GM23338 (cell line): ENCODE measurements at regions not wholly inside any gene's neighbourhood (a gene's known extent, or its start where the extent isn't known, plus 50 kb on each side); places are given as distances from the start of the nearest gene placed in this dataset.

ENCODE experiments used
- ATAC-seq: fragments of 200-7000 bp; cut with Tn5 transposase; 3 replicates; pipeline ENCODE4 v1.9.1; 2020
- DNase-seq: peaks from one replicate; pipeline ENCODE4 v3.0.0-alpha.2; 2015; ENCODE audit warnings: low spot score
- H2AFZ ChIP-seq: fragments of 200-600 bp; sonication (generic); 2 replicates; pipeline ENCODE4 v1.8.0; 2016; ENCODE audit warnings: antibody characterized with exemption, mild to moderate bottlenecking, moderate library complexity
- H3F3A ChIP-seq: fragments of 200-600 bp; sonication (generic); replicated peaks from 2 replicates; pipeline ENCODE4 v1.8.0; 2017; ENCODE audit warnings: antibody characterized with exemption, mixed run types, low read depth
- H3K27ac ChIP-seq: fragments of 200-600 bp; sonication (generic); 2 replicates; pipeline ENCODE4 v1.6.1; 2016; ENCODE audit warnings: low read depth
- H3K27me3 ChIP-seq: fragments of 200-600 bp; sonication (generic); 2 replicates; pipeline ENCODE4 v1.8.0; 2016; ENCODE audit warnings: mild to moderate bottlenecking, mixed run types, moderate library complexity; ENCODE audit not compliant: insufficient read depth
- H3K36me3 ChIP-seq: fragments of 200-600 bp; sonication (generic); 2 replicates; pipeline ENCODE4 v1.8.0; 2016; ENCODE audit warnings: mild to moderate bottlenecking; ENCODE audit not compliant: insufficient read depth
- H3K4me1 ChIP-seq: fragments of 200-600 bp; sonication (generic); 2 replicates; pipeline ENCODE4 v1.8.0; 2016; ENCODE audit warnings: mild to moderate bottlenecking, moderate library complexity; ENCODE audit not compliant: insufficient read depth
- H3K4me2 ChIP-seq: fragments of 200-600 bp; sonication (generic); 2 replicates; pipeline ENCODE4 v1.7.1; 2017; ENCODE audit warnings: mixed run types
- H3K4me3 ChIP-seq: fragments of 200-600 bp; sonication (generic); 2 replicates; pipeline ENCODE4 v1.6.1; 2016; ENCODE audit warnings: mixed run types
- H3K79me2 ChIP-seq: fragments of 200-600 bp; sonication (generic); replicated peaks from 2 replicates; pipeline ENCODE4 v1.8.0; 2017; ENCODE audit warnings: mild to moderate bottlenecking; ENCODE audit not compliant: insufficient read depth
- H3K9me2 ChIP-seq: fragments of 200-600 bp; sonication (generic); 2 replicates; pipeline ENCODE4 v1.8.0; 2017; ENCODE audit not compliant: insufficient read depth
- H4K20me1 ChIP-seq: fragments of 200-600 bp; sonication (generic); replicated peaks from 2 replicates; pipeline ENCODE4 v1.8.0; 2017; ENCODE audit warnings: mild to moderate bottlenecking; ENCODE audit not compliant: insufficient read depth
- H3K27ac Mint-ChIP-seq: 2 replicates; pipeline ENCODE4 v1.8.0; 2020; ENCODE audit warnings: inconsistent platforms, mild to moderate bottlenecking, moderate library complexity, mixed read lengths
- H3K27me3 Mint-ChIP-seq: 3 replicates; pipeline ENCODE4 v1.8.0; 2022; ENCODE audit warnings: low read depth, mild to moderate bottlenecking, moderate library complexity, mixed read lengths, inconsistent platforms; ENCODE audit not compliant: insufficient read depth, poor library complexity
- H3K36me3 Mint-ChIP-seq: 3 replicates; pipeline ENCODE4 v1.8.0; 2021; ENCODE audit warnings: low read depth, mild to moderate bottlenecking, inconsistent platforms, moderate library complexity, mixed read lengths
- H3K4me1 Mint-ChIP-seq: 3 replicates; pipeline ENCODE4 v1.8.0; 2020; ENCODE audit warnings: mild to moderate bottlenecking, inconsistent platforms, mixed read lengths
- H3K4me3 Mint-ChIP-seq: 3 replicates; pipeline ENCODE4 v1.8.0; 2021; ENCODE audit warnings: moderate library complexity, mild to moderate bottlenecking, inconsistent platforms, mixed read lengths
- H3K9me3 Mint-ChIP-seq: 3 replicates; pipeline ENCODE4 v1.8.0; 2020; ENCODE audit warnings: moderate library complexity, mild to moderate bottlenecking, inconsistent platforms, mixed read lengths
- EZH2 ChIP-seq: fragments of 200-600 bp; sonication (generic); IDR thresholded peaks from one replicate; pipeline ENCODE4 v1.8.0; 2017; ENCODE audit warnings: antibody characterized with exemption, mild to moderate bottlenecking, low read depth; ENCODE audit not compliant: unreplicated experiment
- NANOG ChIP-seq: IDR thresholded peaks from 2 replicates; pipeline ENCODE4 v1.6.1; 2016; ENCODE audit warnings: antibody characterized with exemption, borderline replicate concordance
- POLR2AphosphoS5 ChIP-seq: IDR thresholded peaks from 2 replicates; pipeline ENCODE4 v1.6.1; 2016; ENCODE audit warnings: antibody characterized with exemption, low read depth
- STAT1 ChIP-seq: IDR thresholded peaks from one replicate; pipeline ENCODE4 v1.6.1; 2016; ENCODE audit warnings: antibody characterized with exemption; ENCODE audit not compliant: unreplicated experiment
- ZNF331 ChIP-seq: fragments of 250-450 bp; sonication (Bioruptor Pico); IDR thresholded peaks from 2 replicates; pipeline ENCODE4 v1.5.0; 2020; ENCODE audit warnings: low read depth, mild to moderate bottlenecking, moderate library complexity
- TF ChIP-seq, protein P1 (sequence below), 2 experiments: fragments of 200-600 bp in 1 of 2; sonication (generic) in 1 of 2; conservative IDR thresholded peaks; 2 replicates each; pipeline versions ENCODE4 v1.5.1 to v1.6.1; 2016 to 2017; ENCODE audit warnings: antibody characterized with exemption in 2 of 2, low read depth in 2 of 2, mild to moderate bottlenecking in 2 of 2, moderate library complexity in 1 of 2
- TF ChIP-seq, protein P2 (sequence below): IDR thresholded peaks from one replicate; pipeline ENCODE4 v1.6.1; 2018; ENCODE audit warnings: antibody characterized with exemption; ENCODE audit not compliant: unreplicated experiment
- TF ChIP-seq, protein P3 (sequence below): fragments of 250-450 bp; sonication (Bioruptor Pico); IDR thresholded peaks from 2 replicates; pipeline ENCODE4 v1.5.0; 2020; ENCODE audit warnings: mild to moderate bottlenecking, moderate library complexity

DNA sequence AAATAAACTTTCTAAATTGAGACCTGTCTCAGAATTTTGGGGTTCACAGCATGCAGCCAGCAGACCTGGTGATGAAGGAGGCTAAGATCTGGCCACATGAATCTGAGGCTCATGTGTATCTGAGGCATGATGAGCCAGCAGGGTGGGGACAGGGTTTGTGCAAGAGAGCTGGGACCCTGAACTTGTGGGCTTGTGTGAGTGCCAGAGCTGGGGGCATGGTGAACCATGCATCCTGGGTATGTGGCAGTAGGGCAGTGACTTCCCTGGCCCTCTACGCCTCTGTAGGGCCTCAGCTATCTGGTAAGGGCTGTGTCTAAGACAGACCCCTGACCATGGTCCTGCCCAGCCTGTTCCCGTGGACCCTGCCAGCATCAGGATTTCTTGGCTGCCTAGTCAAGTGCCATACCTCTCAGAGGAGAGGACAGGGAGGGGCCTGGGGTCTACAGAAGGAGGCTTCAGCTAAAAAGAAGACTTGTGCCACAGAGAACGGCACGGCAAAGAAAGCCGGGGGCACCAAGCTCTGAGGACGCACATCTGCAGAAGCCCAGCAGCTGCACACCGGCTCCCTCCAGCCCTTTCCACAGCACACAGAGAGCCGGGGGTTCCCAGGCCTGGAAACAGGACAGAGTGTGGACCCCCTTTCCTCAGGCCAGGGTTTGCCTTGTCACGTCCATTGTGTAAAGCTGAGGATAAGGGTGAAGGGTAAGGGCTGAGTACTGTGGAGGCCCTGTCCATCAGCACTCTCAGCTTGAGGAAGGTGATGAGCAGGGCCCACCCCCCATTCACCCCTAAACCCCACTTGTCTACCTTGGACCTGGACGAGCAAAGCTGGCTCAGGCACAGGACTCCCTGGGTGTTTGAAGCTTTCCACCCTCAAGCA, 130.1 kb downstream of the MRPL36 start:
- H3K9me3 Mint-ChIP-seq: peaks cover 3% of the 10 kb centered on the region; the same call in 2 of the 3 replicates
- H3K4me2 ChIP-seq: no peak overlapping the region
- no peak overlapping the region for H2AFZ ChIP-seq
- H3K27ac ChIP-seq: no peak overlapping the region
- peaks cover 5% of the 10 kb centered on the region; the same call in 1 of the 2 replicates for H3K9me2 ChIP-seq
- H3K36me3 ChIP-seq: no peaks in the 10 kb centered on the region
- no peak overlapping the region for H3K4me3 ChIP-seq
- TF ChIP-seq STAT1: no peak
- TF ChIP-seq, protein P1, sequence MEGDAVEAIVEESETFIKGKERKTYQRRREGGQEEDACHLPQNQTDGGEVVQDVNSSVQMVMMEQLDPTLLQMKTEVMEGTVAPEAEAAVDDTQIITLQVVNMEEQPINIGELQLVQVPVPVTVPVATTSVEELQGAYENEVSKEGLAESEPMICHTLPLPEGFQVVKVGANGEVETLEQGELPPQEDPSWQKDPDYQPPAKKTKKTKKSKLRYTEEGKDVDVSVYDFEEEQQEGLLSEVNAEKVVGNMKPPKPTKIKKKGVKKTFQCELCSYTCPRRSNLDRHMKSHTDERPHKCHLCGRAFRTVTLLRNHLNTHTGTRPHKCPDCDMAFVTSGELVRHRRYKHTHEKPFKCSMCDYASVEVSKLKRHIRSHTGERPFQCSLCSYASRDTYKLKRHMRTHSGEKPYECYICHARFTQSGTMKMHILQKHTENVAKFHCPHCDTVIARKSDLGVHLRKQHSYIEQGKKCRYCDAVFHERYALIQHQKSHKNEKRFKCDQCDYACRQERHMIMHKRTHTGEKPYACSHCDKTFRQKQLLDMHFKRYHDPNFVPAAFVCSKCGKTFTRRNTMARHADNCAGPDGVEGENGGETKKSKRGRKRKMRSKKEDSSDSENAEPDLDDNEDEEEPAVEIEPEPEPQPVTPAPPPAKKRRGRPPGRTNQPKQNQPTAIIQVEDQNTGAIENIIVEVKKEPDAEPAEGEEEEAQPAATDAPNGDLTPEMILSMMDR (conservative IDR thresholded peaks at IDR 0.05; ENCODE audit: low read depth in 2 of 2): no peak
- TF ChIP-seq NANOG: no peak
- no peak for TF ChIP-seq EZH2
- TF ChIP-seq, protein P2, sequence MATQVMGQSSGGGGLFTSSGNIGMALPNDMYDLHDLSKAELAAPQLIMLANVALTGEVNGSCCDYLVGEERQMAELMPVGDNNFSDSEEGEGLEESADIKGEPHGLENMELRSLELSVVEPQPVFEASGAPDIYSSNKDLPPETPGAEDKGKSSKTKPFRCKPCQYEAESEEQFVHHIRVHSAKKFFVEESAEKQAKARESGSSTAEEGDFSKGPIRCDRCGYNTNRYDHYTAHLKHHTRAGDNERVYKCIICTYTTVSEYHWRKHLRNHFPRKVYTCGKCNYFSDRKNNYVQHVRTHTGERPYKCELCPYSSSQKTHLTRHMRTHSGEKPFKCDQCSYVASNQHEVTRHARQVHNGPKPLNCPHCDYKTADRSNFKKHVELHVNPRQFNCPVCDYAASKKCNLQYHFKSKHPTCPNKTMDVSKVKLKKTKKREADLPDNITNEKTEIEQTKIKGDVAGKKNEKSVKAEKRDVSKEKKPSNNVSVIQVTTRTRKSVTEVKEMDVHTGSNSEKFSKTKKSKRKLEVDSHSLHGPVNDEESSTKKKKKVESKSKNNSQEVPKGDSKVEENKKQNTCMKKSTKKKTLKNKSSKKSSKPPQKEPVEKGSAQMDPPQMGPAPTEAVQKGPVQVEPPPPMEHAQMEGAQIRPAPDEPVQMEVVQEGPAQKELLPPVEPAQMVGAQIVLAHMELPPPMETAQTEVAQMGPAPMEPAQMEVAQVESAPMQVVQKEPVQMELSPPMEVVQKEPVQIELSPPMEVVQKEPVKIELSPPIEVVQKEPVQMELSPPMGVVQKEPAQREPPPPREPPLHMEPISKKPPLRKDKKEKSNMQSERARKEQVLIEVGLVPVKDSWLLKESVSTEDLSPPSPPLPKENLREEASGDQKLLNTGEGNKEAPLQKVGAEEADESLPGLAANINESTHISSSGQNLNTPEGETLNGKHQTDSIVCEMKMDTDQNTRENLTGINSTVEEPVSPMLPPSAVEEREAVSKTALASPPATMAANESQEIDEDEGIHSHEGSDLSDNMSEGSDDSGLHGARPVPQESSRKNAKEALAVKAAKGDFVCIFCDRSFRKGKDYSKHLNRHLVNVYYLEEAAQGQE: peak; percentile 57
- TF ChIP-seq, protein P3, sequence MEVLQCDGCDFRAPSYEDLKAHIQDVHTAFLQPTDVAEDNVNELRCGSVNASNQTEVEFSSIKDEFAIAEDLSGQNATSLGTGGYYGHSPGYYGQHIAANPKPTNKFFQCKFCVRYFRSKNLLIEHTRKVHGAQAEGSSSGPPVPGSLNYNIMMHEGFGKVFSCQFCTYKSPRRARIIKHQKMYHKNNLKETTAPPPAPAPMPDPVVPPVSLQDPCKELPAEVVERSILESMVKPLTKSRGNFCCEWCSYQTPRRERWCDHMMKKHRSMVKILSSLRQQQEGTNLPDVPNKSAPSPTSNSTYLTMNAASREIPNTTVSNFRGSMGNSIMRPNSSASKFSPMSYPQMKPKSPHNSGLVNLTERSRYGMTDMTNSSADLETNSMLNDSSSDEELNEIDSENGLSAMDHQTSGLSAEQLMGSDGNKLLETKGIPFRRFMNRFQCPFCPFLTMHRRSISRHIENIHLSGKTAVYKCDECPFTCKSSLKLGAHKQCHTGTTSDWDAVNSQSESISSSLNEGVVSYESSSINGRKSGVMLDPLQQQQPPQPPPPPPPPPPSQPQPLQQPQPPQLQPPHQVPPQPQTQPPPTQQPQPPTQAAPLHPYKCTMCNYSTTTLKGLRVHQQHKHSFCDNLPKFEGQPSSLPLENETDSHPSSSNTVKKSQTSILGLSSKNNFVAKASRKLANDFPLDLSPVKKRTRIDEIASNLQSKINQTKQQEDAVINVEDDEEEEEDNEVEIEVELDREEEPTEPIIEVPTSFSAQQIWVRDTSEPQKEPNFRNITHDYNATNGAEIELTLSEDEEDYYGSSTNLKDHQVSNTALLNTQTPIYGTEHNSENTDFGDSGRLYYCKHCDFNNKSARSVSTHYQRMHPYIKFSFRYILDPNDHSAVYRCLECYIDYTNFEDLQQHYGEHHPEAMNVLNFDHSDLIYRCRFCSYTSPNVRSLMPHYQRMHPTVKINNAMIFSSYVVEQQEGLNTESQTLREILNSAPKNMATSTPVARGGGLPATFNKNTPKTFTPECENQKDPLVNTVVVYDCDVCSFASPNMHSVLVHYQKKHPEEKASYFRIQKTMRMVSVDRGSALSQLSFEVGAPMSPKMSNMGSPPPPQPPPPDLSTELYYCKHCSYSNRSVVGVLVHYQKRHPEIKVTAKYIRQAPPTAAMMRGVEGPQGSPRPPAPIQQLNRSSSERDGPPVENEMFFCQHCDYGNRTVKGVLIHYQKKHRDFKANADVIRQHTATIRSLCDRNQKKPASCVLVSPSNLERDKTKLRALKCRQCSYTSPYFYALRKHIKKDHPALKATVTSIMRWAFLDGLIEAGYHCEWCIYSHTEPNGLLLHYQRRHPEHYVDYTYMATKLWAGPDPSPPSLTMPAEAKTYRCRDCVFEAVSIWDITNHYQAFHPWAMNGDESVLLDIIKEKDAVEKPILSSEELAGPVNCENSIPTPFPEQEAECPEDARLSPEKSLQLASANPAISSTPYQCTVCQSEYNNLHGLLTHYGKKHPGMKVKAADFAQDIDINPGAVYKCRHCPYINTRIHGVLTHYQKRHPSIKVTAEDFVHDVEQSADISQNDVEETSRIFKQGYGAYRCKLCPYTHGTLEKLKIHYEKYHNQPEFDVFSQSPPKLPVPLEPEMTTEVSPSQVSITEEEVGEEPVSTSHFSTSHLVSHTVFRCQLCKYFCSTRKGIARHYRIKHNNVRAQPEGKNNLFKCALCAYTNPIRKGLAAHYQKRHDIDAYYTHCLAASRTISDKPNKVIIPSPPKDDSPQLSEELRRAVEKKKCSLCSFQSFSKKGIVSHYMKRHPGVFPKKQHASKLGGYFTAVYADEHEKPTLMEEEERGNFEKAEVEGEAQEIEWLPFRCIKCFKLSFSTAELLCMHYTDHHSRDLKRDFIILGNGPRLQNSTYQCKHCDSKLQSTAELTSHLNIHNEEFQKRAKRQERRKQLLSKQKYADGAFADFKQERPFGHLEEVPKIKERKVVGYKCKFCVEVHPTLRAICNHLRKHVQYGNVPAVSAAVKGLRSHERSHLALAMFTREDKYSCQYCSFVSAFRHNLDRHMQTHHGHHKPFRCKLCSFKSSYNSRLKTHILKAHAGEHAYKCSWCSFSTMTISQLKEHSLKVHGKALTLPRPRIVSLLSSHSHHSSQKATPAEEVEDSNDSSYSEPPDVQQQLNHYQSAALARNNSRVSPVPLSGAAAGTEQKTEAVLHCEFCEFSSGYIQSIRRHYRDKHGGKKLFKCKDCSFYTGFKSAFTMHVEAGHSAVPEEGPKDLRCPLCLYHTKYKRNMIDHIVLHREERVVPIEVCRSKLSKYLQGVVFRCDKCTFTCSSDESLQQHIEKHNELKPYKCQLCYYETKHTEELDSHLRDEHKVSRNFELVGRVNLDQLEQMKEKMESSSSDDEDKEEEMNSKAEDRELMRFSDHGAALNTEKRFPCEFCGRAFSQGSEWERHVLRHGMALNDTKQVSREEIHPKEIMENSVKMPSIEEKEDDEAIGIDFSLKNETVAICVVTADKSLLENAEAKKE (CRISPR knock-in tag): no peak
- no peak for TF ChIP-seq ZNF331 (CRISPR knock-in tag)
- TF ChIP-seq POLR2AphosphoS5: no peak
- H3K27me3 ChIP-seq: peaks cover 26% of the 10 kb centered on the region
- peaks cover 29% of the 10 kb centered on the region for H3K27me3 Mint-ChIP-seq
- H3K4me1 Mint-ChIP-seq: peaks cover 24% of the 10 kb centered on the region
- H3F3A ChIP-seq: no peaks in the 10 kb centered on the region; the same call in 1 of the 2 replicates
- ATAC-seq (no peak), DNase-seq (no peak)
- H3K27ac Mint-ChIP-seq: no peak overlapping the region
- H3K4me3 Mint-ChIP-seq: peak overlapping the region; percentile 36; the same call in 1 of the 3 replicates
- peaks cover 6% of the 10 kb centered on the region; the same call in 1 of the 2 replicates for H3K4me1 ChIP-seq
- H3K36me3 Mint-ChIP-seq: no peaks in the 10 kb centered on the region; the same call in 2 of the 3 replicates
- no peaks in the 10 kb centered on the region for H4K20me1 ChIP-seq
- no peaks in the 10 kb centered on the region for H3K79me2 ChIP-seq
